Heart right ventricle (tissue), 16 donors: ENCODE measurements at regions not wholly inside any gene's neighbourhood (a gene's known extent, or its start where the extent isn't known, plus 50 kb on each side); places are given as distances from the start of the nearest gene placed in this dataset.
"Not testable (repeated sequence)": the region's sequence is repeated elsewhere in the genome, so short reads cannot be mapped to it uniquely, and the experiment has no call there.

Experiments
- ATAC-seq, 8 donors: fragments of 200-7000 bp; cut with Tn5 transposase; one replicate each; pipeline ENCODE4 v1.9.1; 2020; ENCODE audit warnings: mild to moderate bottlenecking in 8 of 8, moderate library complexity in 8 of 8, moderate number of reproducible peaks in 1 of 8
- DNase-seq, 2 donors: peaks; one replicate each; pipeline ENCODE4 v3.0.0-alpha.2; 2020
- H3K27ac ChIP-seq, 10 donors: fragments of 200-600 bp; sonication (generic) in 2 of 10; one replicate each; pipeline versions ENCODE4 v1.5.0 to v1.8.0; 2020 to 2022; ENCODE audit warnings: mild to moderate bottlenecking in 3 of 10
- H3K27me3 ChIP-seq, 7 donors: fragments of 200-600 bp; one replicate each; pipeline ENCODE4 v1.8.0; 2021 to 2022; ENCODE audit warnings: mild to moderate bottlenecking in 2 of 7
- H3K36me3 ChIP-seq, 9 donors: fragments of 200-600 bp; sonication (generic) in 1 of 9; one replicate each; pipeline versions ENCODE4 v1.5.0 to v1.8.0; 2020 to 2022; ENCODE audit warnings: mild to moderate bottlenecking in 2 of 9
- H3K4me1 ChIP-seq, 9 donors: fragments of 200-600 bp; sonication (generic) in 1 of 9; one replicate each; pipeline versions ENCODE4 v1.5.0 to v1.8.0; 2020 to 2022; ENCODE audit warnings: mild to moderate bottlenecking in 4 of 9
- H3K4me3 ChIP-seq, 10 donors: fragments of 200-600 bp; sonication (generic) in 2 of 10; one replicate each; pipeline versions ENCODE4 v1.5.0 to v1.8.0; 2020 to 2022; ENCODE audit warnings: mild to moderate bottlenecking in 7 of 10, moderate library complexity in 2 of 10
- H3K9me3 ChIP-seq, 11 donors: fragments of 200-600 bp in 10 of 11; sonication (generic) in 2 of 11; one replicate each; pipeline versions ENCODE4 v1.5.0 to v1.8.0; 2013 to 2022; ENCODE audit warnings: mild to moderate bottlenecking in 2 of 11, control low read depth in 1 of 11, moderate library complexity in 1 of 11
- CTCF ChIP-seq, 9 donors: fragments of 200-600 bp; sonication (generic) in 2 of 9; IDR thresholded peaks; one replicate each; pipeline versions ENCODE4 v1.5.0 to v1.8.0; 2021 to 2022; ENCODE audit warnings: antibody characterized with exemption in 9 of 9, mild to moderate bottlenecking in 5 of 9, moderate library complexity in 1 of 9
- WGBS, 2 donors: extraction: QIAGEN DNeasy Blood & Tissue Kit; methylation state at CpG; one replicate each; pipeline ENCODE4 v1.1.7; 2013; ENCODE audit warnings: inconsistent platforms in 1 of 2; 5-methylcytosine and 5-hydroxymethylcytosine counted together
- intact Hi-C, 10 donors: fragments of 100-400 bp; cut with DNase I; formaldehyde crosslinking; loops; one replicate each; pipeline versions ENCODE4 v1.11.1 to v1.14.2; 2022
- donor health status: Arrhythmogenic right ventricular cardiomyopathy.
- donor health status: ischemic (EF 13 %, LVEDD 7.1; RV severe dilation, severe dysfunction).
- donor health status: healthy with polysubstance abuse.
- donor health status: DM: no; HTN: yes; CAD: no.
- donor health status: DM: no; HTN: no; CAD: no.
- donor health status: ischemic (EF 25% LVEDD 6.9; RV normal size, moderate dysfunction).
- donor health status: ischemic (EF 25% LVEDD 5.7; RV mildly dilated, moderate dysfunction).
- donor health status: healthy.
- donor health status: DM: yes; HTN: yes; CAD: no.
- donor health status: Ischemic cardiomyopathy.
- donor health status: ischemic (EF 35%, LVEDD 5.7; RV mildly dilated, moderate dysfunction).
- donor health status: nonischemic (EF 11% LVEDD 7.7; RV severe dilation, severe dysfunction).
- donor health status: DM: yes; HTN: yes; CAD: no.
- donor health status: PGD.
- donor health status: ischemic (EF 29% LVEDD 5.4; RV normal size, mild dysfunction).
- donor health status: nonischemic (EF 23%, LVEDD 6.1; RV moderate dilation, normal function).

GRCh38 chrX:108914791-108915190 is 178.4 kb upstream of the IRS4 start:
- intact Hi-C loops = no loop called here

GRCh38 chrX:108903831-108904230 is 167.5 kb upstream of the IRS4 start:
- H3K9me3 ChIP-seq, DNase-seq, intact Hi-C loops, H3K36me3 ChIP-seq, H3K27me3 ChIP-seq, H3K4me3 ChIP-seq, ATAC-seq, H3K27ac ChIP-seq, H3K4me1 ChIP-seq: not testable (repeated sequence)
- WGBS, 2 donors = 82 to 83% methylated on average over 5 of the region's 5 CpGs

More at GRCh38 chrX:108914791-108915190, 178.4 kb upstream of the IRS4 start:
- Histone ChIP-seq H3K27me3 (no peaks in the 10 kb centered on the region), H3K36me3 (no peaks in the 10 kb centered on the region), H3K9me3 (peaks cover 0 to 35% (median 0%) of the 10 kb centered on the region in 11 donors), H3K27ac (no peak overlapping the region), H3K4me1 (no peaks in the 10 kb centered on the region), H3K4me3 (no peak overlapping the region)
- ATAC-seq = no peak
- TF ChIP-seq CTCF (IDR thresholded peaks at IDR 0.05) = no peak
- DNase-seq = no peak

GRCh38 chrX:108900333-108900732 is 164.0 kb upstream of the IRS4 start:
- 57 to 85% methylated on average over 1 of the region's 1 CpG for WGBS, 2 donors
- TF ChIP-seq CTCF (IDR thresholded peaks at IDR 0.05) = no peak
- no peak for DNase-seq

GRCh38 chrX:108896349-108896748 is 160.0 kb upstream of the IRS4 start:
- peaks cover 0 to 44% (median 0%) of the 10 kb centered on the region in 11 donors for H3K9me3 ChIP-seq
- ATAC-seq, intact Hi-C loops: not testable (repeated sequence)

More at GRCh38 chrX:108900333-108900732, 164.0 kb upstream of the IRS4 start:
- H3K9me3 ChIP-seq = peaks cover 0 to 35% (median 0%) of the 10 kb centered on the region in 11 donors
- no peaks in the 10 kb centered on the region for H3K36me3 ChIP-seq
- H3K4me1 ChIP-seq = no peaks in the 10 kb centered on the region
- H3K27ac ChIP-seq = no peak overlapping the region
- no peak for ATAC-seq
- no peak overlapping the region for H3K4me3 ChIP-seq
- peaks cover 0 to 4% (median 0%) of the 10 kb centered on the region in 7 donors for H3K27me3 ChIP-seq
- intact Hi-C loops = no loop called here

GRCh38 chrX:108892501-108892900 is 156.1 kb upstream of the IRS4 start:
- H3K36me3 ChIP-seq = no peaks in the 10 kb centered on the region
- no peak for TF ChIP-seq CTCF (IDR thresholded peaks at IDR 0.05)
- peaks cover 0 to 33% (median 0%) of the 10 kb centered on the region in 11 donors for H3K9me3 ChIP-seq
- DNase-seq (no peak), ATAC-seq (no peak)
- no peak overlapping the region for H3K4me3 ChIP-seq
- peaks cover 0 to 9% (median 0%) of the 10 kb centered on the region in 7 donors for H3K27me3 ChIP-seq
- no peak overlapping the region for H3K27ac ChIP-seq
- intact Hi-C loops = loop anchor here in 1 of 10 donors (5.0 kb wide), 1 partner anchor 1955 kb away; no protein-coding TSS in a partner anchor
- no peaks in the 10 kb centered on the region for H3K4me1 ChIP-seq

More at GRCh38 chrX:108896349-108896748, 160.0 kb upstream of the IRS4 start:
- H3K4me3 ChIP-seq, H3K27me3 ChIP-seq, H3K27ac ChIP-seq, DNase-seq, H3K4me1 ChIP-seq, H3K36me3 ChIP-seq: not testable (repeated sequence)
